HepG2 (cell line): ENCODE measurements at regions not wholly inside any gene's neighbourhood (a gene's known extent, or its start where the extent isn't known, plus 50 kb on each side); places are given as distances from the start of the nearest gene placed in this dataset.

Experiments used
- ATAC-seq: fragments of 200-7000 bp; cut with Tn5 transposase; 3 replicates; pipeline ENCODE4 v1.9.1; 2020; ENCODE audit warnings: mild to moderate bottlenecking, moderate library complexity
- BruUV-seq: library from RNA; stranded (reverse); fragments of 400-500 nt; replicated peaks from 2 replicates; lab custom pipeline; 2021; lab: Mats Ljungman, UMichigan
- CTCF ChIA-PET: fragments of 300-600 bp; formaldehyde crosslinking; extraction: SDS; loops from one replicate; lab custom pipeline; 2021; ENCODE audit warnings: low total read pairs, inconsistent platforms, low intra/inter-chr PET ratio; lab: Yijun Ruan, JAX
- POLR2A ChIA-PET: fragments of 350-600 bp; sonication (Branson Sonifier 250); formaldehyde crosslinking; loops from one replicate; lab custom pipeline; 2020; ENCODE audit warnings: antibody characterized with exemption, inconsistent platforms; lab: Yijun Ruan, JAX
- DNase-seq: peaks from one replicate; pipeline ENCODE4 v3.0.0-alpha.2; 2015; ENCODE audit warnings: low spot score
- FAIRE-seq: peaks from 3 replicates; lab custom pipeline; 2011; peaks lifted over from hg19 to GRCh38; lab: Jason Lieb, UNC
- H2AFZ ChIP-seq: one replicate; pipeline ENCODE4 v1.6.1; 2011; ENCODE audit warnings: low read length, inconsistent platforms
- H3K27ac ChIP-seq: fragments of 300-600 bp; 3 replicates; pipeline ENCODE4 v1.8.0; 2011; ENCODE audit warnings: mixed run types, mild to moderate bottlenecking, mixed read lengths, low read length, inconsistent platforms; ENCODE audit not compliant: insufficient read depth; ENCODE audit errors: extremely low read length
- H3K27me3 ChIP-seq, 2 experiments: fragments of 200-600 bp in 1 of 2; 2 replicates in 1 of 2; 3 replicates in 1 of 2; pipeline versions ENCODE4 v1.6.0 to v1.8.0; 2011; ENCODE audit warnings: low read length in 2 of 2, mild to moderate bottlenecking in 2 of 2, moderate library complexity in 2 of 2, inconsistent platforms in 1 of 2; ENCODE audit not compliant: insufficient read depth in 2 of 2, control insufficient read depth in 1 of 2
- H3K36me3 ChIP-seq, 2 experiments: fragments of 200-600 bp in 1 of 2; replicated peaks in 1 of 2; 2 replicates in 1 of 2; 3 replicates in 1 of 2; pipeline versions ENCODE4 v1.5.1 to v1.8.0; 2011; ENCODE audit warnings: low read length in 2 of 2, inconsistent platforms in 1 of 2; ENCODE audit not compliant: insufficient read depth in 2 of 2, control insufficient read depth in 1 of 2
- H3K4me1 ChIP-seq: 2 replicates; pipeline ENCODE4 v1.5.1; 2012; ENCODE audit warnings: low read length, inconsistent platforms; ENCODE audit not compliant: insufficient read depth
- H3K4me2 ChIP-seq: 2 replicates; pipeline ENCODE4 v1.6.0; 2011; ENCODE audit warnings: low read depth, low read length, inconsistent platforms
- H3K4me3 ChIP-seq, 3 experiments: fragments of 200-600 bp in 1 of 3; sonication (generic), shearing (Covaris generic) in 1 of 3; replicated peaks in 1 of 3; 2 replicates each; pipeline ENCODE4 v1.5.1; 2011 to 2016; ENCODE audit warnings: low read length in 3 of 3, inconsistent platforms in 2 of 3, low read depth in 2 of 3, mild to moderate bottlenecking in 2 of 3, control low read depth in 1 of 3, mixed read lengths in 1 of 3; ENCODE audit not compliant: insufficient read depth in 1 of 3
- H3K79me2 ChIP-seq: one replicate; pipeline ENCODE4 v1.6.1; 2011; ENCODE audit warnings: low read length, inconsistent platforms; ENCODE audit not compliant: insufficient read depth
- H3K9ac ChIP-seq: 2 replicates; pipeline ENCODE4 v1.6.0; 2011; ENCODE audit warnings: mild to moderate bottlenecking, low read depth, low read length, inconsistent platforms; ENCODE audit not compliant: insufficient read depth
- H3K9me3 ChIP-seq: 2 replicates; pipeline ENCODE4 v1.5.1; 2012; ENCODE audit warnings: mild to moderate bottlenecking, low read length
- H4K20me1 ChIP-seq: 2 replicates; pipeline ENCODE4 v1.6.0; 2011; ENCODE audit warnings: inconsistent platforms, mild to moderate bottlenecking, low read length, moderate library complexity; ENCODE audit not compliant: insufficient read depth
- CBX1 ChIP-seq: IDR thresholded peaks from one replicate; pipeline ENCODE4 v1.6.1; 2016; ENCODE audit warnings: antibody characterized with exemption, low read depth
- FOSL2 ChIP-seq: sonication (generic); formaldehyde crosslinking; IDR thresholded peaks from 2 replicates; pipeline ENCODE4 v1.4.0; 2020; ENCODE audit warnings: missing genetic modification reagents
- NRL ChIP-seq: sonication (generic); formaldehyde crosslinking; IDR thresholded peaks from 2 replicates; pipeline ENCODE4 v1.5.0; 2020; ENCODE audit warnings: missing genetic modification reagents, mild to moderate bottlenecking, moderate library complexity, borderline replicate concordance
- PCBP1 ChIP-seq: fragments of 200-400 bp; formaldehyde crosslinking; IDR thresholded peaks from 2 replicates; pipeline ENCODE4 v1.6.1; 2017; ENCODE audit warnings: mild to moderate bottlenecking, low read depth, low read length, borderline replicate concordance
- SNAPC4 ChIP-seq: sonication (generic); formaldehyde crosslinking; IDR thresholded peaks from 2 replicates; pipeline ENCODE4 v1.4.0; 2020; ENCODE audit warnings: mild to moderate bottlenecking, missing genetic modification reagents
- TEAD3 ChIP-seq: optimal IDR thresholded peaks from 2 replicates; pipeline ENCODE3; 2016; ENCODE audit warnings: borderline replicate concordance
- THAP11 ChIP-seq: IDR thresholded peaks from 2 replicates; pipeline ENCODE4 v1.6.1; 2016; ENCODE audit warnings: missing biosample characterization, missing genetic modification reagents
- ZFY ChIP-seq: sonication (generic); formaldehyde crosslinking; IDR thresholded peaks from 2 replicates; pipeline ENCODE4 v1.4.0; 2020; ENCODE audit warnings: missing genetic modification reagents
- ZMAT3 ChIP-seq: sonication (generic); formaldehyde crosslinking; conservative IDR thresholded peaks from 2 replicates; pipeline ENCODE4 v1.7.0; 2021; ENCODE audit warnings: missing genetic modification reagents
- ZNF160 ChIP-seq: sonication (generic); formaldehyde crosslinking; IDR thresholded peaks from 2 replicates; pipeline ENCODE4 v1.8.0; 2022; ENCODE audit warnings: mild to moderate bottlenecking, inconsistent platforms, missing genetic modification reagents
- ZNF326 ChIP-seq: sonication (generic); formaldehyde crosslinking; IDR thresholded peaks from 2 replicates; pipeline ENCODE4 v1.4.0; 2020; ENCODE audit warnings: missing genetic modification reagents, borderline replicate concordance
- ZNF407 ChIP-seq: sonication (generic); formaldehyde crosslinking; IDR thresholded peaks from one replicate; pipeline ENCODE4 v1.5.1; 2020; ENCODE audit warnings: mild to moderate bottlenecking, missing genetic modification reagents; ENCODE audit errors: not compliant biosample characterization
- ZNF510 ChIP-seq: sonication (generic); formaldehyde crosslinking; IDR thresholded peaks from 2 replicates; pipeline ENCODE4 v1.4.0; 2020; ENCODE audit warnings: low read depth, mild to moderate bottlenecking, missing genetic modification reagents
- WGBS: methylation state at CpG from one replicate; pipeline ENCODE4 v1.1.6; 2017; ENCODE audit warnings: low lambda C conversion rate; 5-methylcytosine and 5-hydroxymethylcytosine counted together
- in situ Hi-C: cut with HindIII; loops from 2 replicates; pipeline ENCODE4 v1.10.0; 2017; ENCODE audit warnings: low pct_unique_long_range_greater_than_20kb; ENCODE audit not compliant: extremely low pct_ligation_motif_present
- intact Hi-C: fragments of 100-400 bp; cut with micrococcal nuclease; formaldehyde crosslinking; loops from one replicate; pipeline ENCODE4 v1.10.0; 2022; ENCODE audit not compliant: unreplicated experiment

GRCh38 chr6:71766796-71767195 is 119.6 kb upstream of the RIMS1 start:
- intact Hi-C loops, result no loop called here
- Histone ChIP-seq H2AFZ (no peak overlapping the region), H3K9me3 (no peaks in the 10 kb centered on the region), H3K36me3 (no peaks in the 10 kb centered on the region), H3K4me1 (no peaks in the 10 kb centered on the region)
- ATAC-seq, result no peak
- no peak for FAIRE-seq
- CTCF ChIA-PET, result no interaction called here
- POLR2A ChIA-PET, result no interaction called here
- no peak for DNase-seq
- TF ChIP-seq TEAD3 (CRISPR knock-in tag), result no peak
- no peak for TF ChIP-seq SNAPC4 (CRISPR knock-in tag)
- TF ChIP-seq ZMAT3 (CRISPR knock-in tag), result no peak
- no peak for TF ChIP-seq FOSL2 (CRISPR knock-in tag)
- no peak for TF ChIP-seq THAP11
- no peak for TF ChIP-seq CBX1
- no peak for TF ChIP-seq ZNF510 (CRISPR knock-in tag)
- no peak for TF ChIP-seq ZNF407
- TF ChIP-seq NRL (CRISPR knock-in tag), result no peak
- no peak for TF ChIP-seq ZNF160 (CRISPR knock-in tag)
- no peak for TF ChIP-seq PCBP1
- no peak for TF ChIP-seq ZNF326
- TF ChIP-seq ZFY (CRISPR knock-in tag), result no peak
- TF ChIP-seq, all 625 proteins: peak for 0
- no peak overlapping the region for H3K4me2 ChIP-seq
- H3K79me2 ChIP-seq, result no peaks in the 10 kb centered on the region
- BruUV-seq, result no TSS peak
- H3K27ac ChIP-seq, result no peak overlapping the region
- H3K27me3 ChIP-seq, result no peaks in the 10 kb centered on the region
- in situ Hi-C loops, result no loop called here
- 0% methylated on average over 3 of the region's 3 CpGs for WGBS
- no peak overlapping the region for H3K4me3 ChIP-seq
- H3K9ac ChIP-seq, result no peak overlapping the region
- no peaks in the 10 kb centered on the region for H4K20me1 ChIP-seq
